ENCODE measurements at regions not wholly inside any gene's neighbourhood (a gene's known extent, or its start where the extent isn't known, plus 50 kb on each side); places are given as distances from the start of the nearest gene placed in this dataset.
"Not testable (repeated sequence)": the region's sequence is repeated elsewhere in the genome, so short reads cannot be mapped to it uniquely, and the experiment has no call there.

DNA sequence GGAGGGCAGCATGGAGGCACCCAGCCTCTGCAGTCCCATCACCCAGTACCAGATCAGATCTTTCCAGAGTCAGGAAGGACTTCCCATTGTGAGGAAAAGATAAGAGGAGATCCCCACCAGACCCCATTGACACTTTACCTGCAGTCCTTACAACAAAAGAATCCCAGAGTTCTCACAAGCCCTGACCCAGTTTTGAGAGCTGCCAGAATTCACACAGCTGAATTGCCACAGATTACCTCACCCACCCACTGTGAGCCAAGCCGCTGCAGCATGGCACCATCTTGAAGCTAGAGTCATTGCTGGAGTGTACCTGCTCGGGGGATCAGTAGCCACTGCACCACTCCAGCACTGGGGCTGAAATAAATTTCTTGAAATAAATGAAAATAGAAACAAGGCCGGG is 91.8 kb upstream of the UBASH3B start:
- TF ChIP-seq, protein P1, sequence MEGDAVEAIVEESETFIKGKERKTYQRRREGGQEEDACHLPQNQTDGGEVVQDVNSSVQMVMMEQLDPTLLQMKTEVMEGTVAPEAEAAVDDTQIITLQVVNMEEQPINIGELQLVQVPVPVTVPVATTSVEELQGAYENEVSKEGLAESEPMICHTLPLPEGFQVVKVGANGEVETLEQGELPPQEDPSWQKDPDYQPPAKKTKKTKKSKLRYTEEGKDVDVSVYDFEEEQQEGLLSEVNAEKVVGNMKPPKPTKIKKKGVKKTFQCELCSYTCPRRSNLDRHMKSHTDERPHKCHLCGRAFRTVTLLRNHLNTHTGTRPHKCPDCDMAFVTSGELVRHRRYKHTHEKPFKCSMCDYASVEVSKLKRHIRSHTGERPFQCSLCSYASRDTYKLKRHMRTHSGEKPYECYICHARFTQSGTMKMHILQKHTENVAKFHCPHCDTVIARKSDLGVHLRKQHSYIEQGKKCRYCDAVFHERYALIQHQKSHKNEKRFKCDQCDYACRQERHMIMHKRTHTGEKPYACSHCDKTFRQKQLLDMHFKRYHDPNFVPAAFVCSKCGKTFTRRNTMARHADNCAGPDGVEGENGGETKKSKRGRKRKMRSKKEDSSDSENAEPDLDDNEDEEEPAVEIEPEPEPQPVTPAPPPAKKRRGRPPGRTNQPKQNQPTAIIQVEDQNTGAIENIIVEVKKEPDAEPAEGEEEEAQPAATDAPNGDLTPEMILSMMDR (IDR thresholded peaks at IDR 0.05; ENCODE audit: low read length, missing control alignments), result no peak
- no peak overlapping the region for H3K4me3 ChIP-seq (replicated peaks; ENCODE audit: low read depth, low read length)
- no peak for DNase-seq (ENCODE audit: low read depth)

DNA sequence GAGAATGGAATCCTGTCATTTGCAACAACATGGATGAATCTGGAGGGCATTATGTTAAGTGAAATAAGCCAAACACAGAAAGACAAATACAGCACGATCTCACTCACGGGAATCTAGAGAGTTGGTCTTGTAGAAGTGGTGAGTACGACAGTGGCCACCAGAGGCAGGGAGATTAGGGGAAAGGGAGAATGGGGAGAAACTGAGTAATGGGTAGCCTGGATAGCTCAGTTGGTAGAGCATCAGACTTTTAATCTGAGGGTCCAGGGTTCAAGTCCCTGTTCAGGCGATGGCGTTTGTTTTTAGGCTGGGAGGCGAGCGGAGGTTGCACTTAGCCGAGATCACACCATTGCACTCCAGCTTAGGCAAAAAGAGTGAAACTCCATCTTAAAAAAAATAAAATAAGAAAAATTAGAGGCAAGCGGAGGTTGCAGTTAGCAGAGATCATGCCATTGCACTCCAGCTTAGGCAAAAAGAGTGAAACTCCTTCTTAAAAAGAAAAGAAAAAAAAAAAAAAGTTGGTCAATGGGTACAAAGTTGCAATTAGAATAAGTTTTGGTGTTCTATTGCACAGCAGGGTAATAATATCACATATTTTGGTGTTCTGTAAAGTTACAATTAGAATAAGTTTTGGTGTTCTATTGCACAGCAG is 95.7 kb upstream of the UBASH3B start:
- H3K4me3 ChIP-seq (replicated peaks; ENCODE audit: low read depth, low read length), result no peak overlapping the region
- no peak for DNase-seq (ENCODE audit: low read depth)
- TF ChIP-seq, protein P1 (IDR thresholded peaks at IDR 0.05; ENCODE audit: low read length, missing control alignments), result no peak

DNA sequence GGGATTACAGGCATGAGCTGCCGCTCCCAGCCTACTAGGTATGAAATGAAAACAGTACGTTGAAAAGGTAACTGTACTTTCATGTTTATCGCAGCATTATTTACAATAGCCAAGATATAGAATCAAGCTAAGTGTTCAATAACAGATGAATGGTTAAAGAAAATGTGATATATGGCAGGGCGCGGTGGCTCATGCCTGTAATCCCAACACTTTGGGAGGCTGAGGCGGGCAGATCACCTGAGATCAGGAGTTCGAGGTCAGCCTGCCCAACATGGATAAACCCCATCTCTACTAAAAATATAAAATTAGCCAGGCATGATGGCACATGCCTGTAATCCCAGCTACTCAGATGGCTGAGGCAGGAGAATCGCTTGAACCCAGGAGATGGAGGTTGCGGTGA is 96.3 kb upstream of the UBASH3B start:
- DNase-seq (ENCODE audit: low read depth), result not testable (repeated sequence)

DNA sequence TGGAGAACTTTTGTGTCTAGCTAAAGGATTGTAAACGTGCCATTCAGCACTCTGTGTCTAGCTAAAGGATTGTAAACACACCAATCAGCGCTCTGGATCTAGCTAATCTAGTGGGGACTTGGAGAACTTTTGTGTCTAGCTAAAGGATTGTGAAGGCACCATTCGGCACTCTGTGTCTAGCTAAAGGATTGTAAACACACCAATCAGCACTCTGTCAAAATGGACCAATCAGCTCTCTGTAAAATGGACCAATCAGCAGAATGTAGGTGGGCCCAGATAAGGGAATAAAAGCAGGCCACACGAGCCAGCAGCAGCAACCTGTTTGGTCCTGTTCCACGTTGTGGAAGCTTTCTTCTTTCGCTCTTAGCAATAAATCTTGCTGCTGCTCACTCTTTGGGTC is 98.4 kb upstream of the UBASH3B start:
- not testable (repeated sequence) for DNase-seq (ENCODE audit: low read depth); H3K4me3 ChIP-seq (replicated peaks; ENCODE audit: low read depth, low read length)

More for the DNA sequence above, 96.3 kb upstream of the UBASH3B start:
- not testable (repeated sequence) for H3K4me3 ChIP-seq (replicated peaks; ENCODE audit: low read depth, low read length)

DNA sequence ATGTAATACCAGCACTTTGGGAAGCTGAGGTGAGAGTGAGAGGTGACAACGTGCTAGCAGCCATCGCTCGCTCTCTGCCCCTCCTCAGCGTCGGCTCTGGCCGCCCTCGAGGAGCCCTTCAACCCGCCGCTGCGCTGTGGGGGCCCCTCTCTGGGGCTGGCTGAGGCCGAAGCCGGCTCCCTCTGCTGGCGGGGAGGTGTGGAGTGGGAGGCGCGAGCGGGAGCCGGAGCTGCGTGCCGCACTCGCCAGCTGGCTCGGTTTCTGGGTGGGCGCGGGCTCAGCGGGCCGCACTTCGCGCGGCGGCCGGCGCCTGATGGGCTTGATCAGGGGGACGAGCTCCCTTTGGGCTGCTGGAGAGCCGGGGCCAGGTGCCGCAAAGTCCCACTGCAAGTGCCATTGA is 98.9 kb upstream of the UBASH3B start:
- DNase-seq (ENCODE audit: low read depth), result no peak
- no peak overlapping the region for H3K4me3 ChIP-seq (replicated peaks; ENCODE audit: low read depth, low read length)
- TF ChIP-seq, protein P1 (IDR thresholded peaks at IDR 0.05; ENCODE audit: low read length, missing control alignments), result peak; percentile 24

DNA sequence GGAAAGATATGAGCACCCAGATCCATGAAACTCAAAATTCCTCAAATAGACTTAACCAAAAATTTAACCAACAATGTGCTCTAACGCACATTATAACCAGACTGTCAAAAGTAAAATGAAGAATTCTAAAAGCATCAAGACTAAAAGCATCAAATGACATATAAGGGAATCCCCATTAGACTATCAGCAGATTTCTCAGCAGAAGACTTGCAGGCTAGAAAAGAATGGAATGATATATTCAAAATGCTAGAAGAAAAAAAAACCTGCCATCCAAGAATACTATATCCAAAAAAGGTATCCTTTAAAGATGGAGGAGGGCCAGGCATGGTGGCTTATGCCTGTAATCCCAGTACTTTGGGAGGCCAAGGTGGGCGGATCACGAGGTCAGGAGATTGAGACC is 117.5 kb upstream of the UBASH3B start:
- TF ChIP-seq, protein P1 (IDR thresholded peaks at IDR 0.05; ENCODE audit: low read length, missing control alignments), result no peak
- no peak for DNase-seq (ENCODE audit: low read depth)

DNA sequence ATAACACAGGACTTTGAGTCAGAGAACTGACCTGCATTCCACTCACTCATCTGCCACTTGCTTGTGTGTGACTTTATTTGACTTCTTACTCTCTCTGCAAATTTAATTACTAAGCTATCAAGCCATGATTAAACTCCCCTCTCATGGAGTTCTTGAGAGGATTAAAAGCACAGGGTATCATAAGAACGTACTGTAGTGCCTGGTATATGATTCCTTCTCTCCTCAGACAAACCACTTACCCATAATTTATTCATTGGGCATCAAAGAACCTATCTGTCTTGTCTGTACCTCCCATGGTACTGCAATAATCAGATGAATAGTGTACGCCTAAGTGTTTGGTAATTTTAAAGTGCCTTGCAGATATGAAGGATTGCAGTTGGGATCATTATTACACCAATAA is 130.6 kb upstream of the UBASH3B start:
- TF ChIP-seq, protein P1 (IDR thresholded peaks at IDR 0.05; ENCODE audit: low read length, missing control alignments), result no peak
- no peak overlapping the region for H3K4me3 ChIP-seq (replicated peaks; ENCODE audit: low read depth, low read length)
- no peak for DNase-seq (ENCODE audit: low read depth)

More for the DNA sequence above, 117.5 kb upstream of the UBASH3B start:
- no peak overlapping the region for H3K4me3 ChIP-seq (replicated peaks; ENCODE audit: low read depth, low read length)

Measured in fibroblast of pulmonary artery (primary cell).